ENCODE measurements at regions not wholly inside any gene's neighbourhood (a gene's known extent, or its start where the extent isn't known, plus 50 kb on each side); places are given as distances from the start of the nearest gene placed in this dataset.

GRCh38 chr5:71864730-71865601, 145.9 kb downstream of the CARTPT start:
- H3K36me3 ChIP-seq (ENCODE audit: control insufficient read depth in 2 of 2, extremely low read depth in 1 of 2, insufficient read depth in 2 of 2, low read length in 2 of 2) = no peaks in the 10 kb centered on the region
- no peaks in the 10 kb centered on the region for H4K20me1 ChIP-seq (ENCODE audit: control insufficient read depth, extremely low read depth, insufficient read depth, low read length)
- no peaks in the 10 kb centered on the region for H3K9me1 ChIP-seq (ENCODE audit: control insufficient read depth, extremely low read depth, insufficient read depth, low read length)
- H3K4me2 ChIP-seq (ENCODE audit: control insufficient read depth, extremely low read depth, insufficient read depth, low read depth, low read length) = peak overlapping the region; percentile 15
- no peak for TF ChIP-seq CTCF (optimal IDR thresholded peaks at IDR 0.05 in 1 of 3, IDR thresholded peaks at IDR 0.05 in 1 of 3, conservative IDR thresholded peaks at IDR 0.05 in 1 of 3; ENCODE audit: extremely low read depth in 1 of 3, insufficient read depth in 2 of 3, low read length in 3 of 3)
- TF ChIP-seq EZH2 (IDR thresholded peaks at IDR 0.05; ENCODE audit: low read length) = no peak
- no peaks in the 10 kb centered on the region for H3K27me3 ChIP-seq (ENCODE audit: control insufficient read depth, extremely low read depth, insufficient read depth, low read length)
- H3K27ac ChIP-seq (ENCODE audit: control insufficient read depth, insufficient read depth, low read length) = no peak overlapping the region
- dilution Hi-C loops (cut with MboI; ENCODE audit: extremely low pct_ligation_motif_present, low sequenced_read_pairs) = no loop called here
- no peak overlapping the region for H2AFZ ChIP-seq (ENCODE audit: control insufficient read depth, low read length)
- no peaks in the 10 kb centered on the region for H3K79me2 ChIP-seq (ENCODE audit: control insufficient read depth, insufficient read depth, low read length)
- H3K9ac ChIP-seq (ENCODE audit: control insufficient read depth, extremely low read depth, insufficient read depth, low read length) = no peak overlapping the region
- H3K4me1 ChIP-seq (ENCODE audit: control insufficient read depth, extremely low read depth, insufficient read depth, low read length) = peaks cover 13% of the 10 kb centered on the region
- FAIRE-seq (peak; percentile 98), DNase-seq (ENCODE audit: low read depth, low spot score) (peak; percentile 11)
- no peaks in the 10 kb centered on the region for H3K9me3 ChIP-seq (ENCODE audit: control insufficient read depth, low read depth, low read length)
- H3K4me3 ChIP-seq (ENCODE audit: control insufficient read depth in 2 of 3, extremely low read depth in 1 of 3, insufficient read depth in 2 of 3, low read depth in 1 of 3, low read length in 3 of 3) = no peak overlapping the region

- H3K9me1 ChIP-seq (ENCODE audit: control insufficient read depth, extremely low read depth, insufficient read depth, low read length) = no peaks in the 10 kb centered on the region
- no peak overlapping the region for H3K4me3 ChIP-seq (ENCODE audit: control insufficient read depth in 2 of 3, extremely low read depth in 1 of 3, insufficient read depth in 2 of 3, low read depth in 1 of 3, low read length in 3 of 3)
- no peaks in the 10 kb centered on the region for H3K79me2 ChIP-seq (ENCODE audit: control insufficient read depth, insufficient read depth, low read length)
- H3K9me3 ChIP-seq (ENCODE audit: control insufficient read depth, low read depth, low read length) = no peaks in the 10 kb centered on the region
- no peak overlapping the region for H3K9ac ChIP-seq (ENCODE audit: control insufficient read depth, extremely low read depth, insufficient read depth, low read length)
- DNase-seq (ENCODE audit: low read depth, low spot score) (no peak), FAIRE-seq (no peak)
- H2AFZ ChIP-seq (ENCODE audit: control insufficient read depth, low read length) = no peak overlapping the region
- no peaks in the 10 kb centered on the region for H4K20me1 ChIP-seq (ENCODE audit: control insufficient read depth, extremely low read depth, insufficient read depth, low read length)
- H3K4me2 ChIP-seq (ENCODE audit: control insufficient read depth, extremely low read depth, insufficient read depth, low read depth, low read length) = peak overlapping the region; percentile 15
- TF ChIP-seq CTCF (optimal IDR thresholded peaks at IDR 0.05 in 1 of 3, IDR thresholded peaks at IDR 0.05 in 1 of 3, conservative IDR thresholded peaks at IDR 0.05 in 1 of 3; ENCODE audit: extremely low read depth in 1 of 3, insufficient read depth in 2 of 3, low read length in 3 of 3) = peak in 1 of 3 experiments; percentile 21
- TF ChIP-seq EZH2 (IDR thresholded peaks at IDR 0.05; ENCODE audit: low read length) = no peak
- dilution Hi-C loops (cut with MboI; ENCODE audit: extremely low pct_ligation_motif_present, low sequenced_read_pairs) = no loop called here
- peaks cover 13% of the 10 kb centered on the region for H3K4me1 ChIP-seq (ENCODE audit: control insufficient read depth, extremely low read depth, insufficient read depth, low read length)
- no peaks in the 10 kb centered on the region for H3K27me3 ChIP-seq (ENCODE audit: control insufficient read depth, extremely low read depth, insufficient read depth, low read length)
- no peak overlapping the region for H3K27ac ChIP-seq (ENCODE audit: control insufficient read depth, insufficient read depth, low read length)
- H3K36me3 ChIP-seq (ENCODE audit: control insufficient read depth in 2 of 2, extremely low read depth in 1 of 2, insufficient read depth in 2 of 2, low read length in 2 of 2) = no peaks in the 10 kb centered on the region
Observed at GRCh38 chr5:71865665-71866320, 146.7 kb downstream of the CARTPT start.
